NCI-H82 (cell line): ENCODE measurements at regions not wholly inside any gene's neighbourhood (a gene's known extent, or its start where the extent isn't known, plus 50 kb on each side); places are given as distances from the start of the nearest gene placed in this dataset.

Experiments used
- DNase-seq: peaks from one replicate; lab custom pipeline; 2025; lab: John Stamatoyannopoulos, UW

- DNase-seq = no peak
These were observed 206.5 kb upstream of the CTAGE1 start for GRCh38 chr18:22624176-22624575.

- DNase-seq = no peak
These were observed 207.7 kb upstream of the CTAGE1 start for GRCh38 chr18:22625406-22625805.

- DNase-seq = no peak
These were observed 209.1 kb upstream of the CTAGE1 start for GRCh38 chr18:22626771-22627170.

- no peak for DNase-seq
These were observed 209.8 kb upstream of the CTAGE1 start for GRCh38 chr18:22627506-22627905.

GRCh38 chr18:22628795-22629510 lies 211.2 kb upstream of the CTAGE1 start:
- no peak for DNase-seq

- no peak for DNase-seq
These were observed 213.3 kb upstream of the CTAGE1 start for GRCh38 chr18:22630980-22631379.

GRCh38 chr18:22632191-22632590 lies 214.5 kb upstream of the CTAGE1 start:
- no peak for DNase-seq

GRCh38 chr18:22634464-22634863 lies 216.7 kb upstream of the CTAGE1 start:
- no peak for DNase-seq

- DNase-seq = no peak
These were observed 220.1 kb upstream of the CTAGE1 start for GRCh38 chr18:22637787-22638186.

GRCh38 chr18:22639026-22639463 lies 221.3 kb upstream of the CTAGE1 start:
- no peak for DNase-seq

- DNase-seq = no peak
These were observed 221.8 kb upstream of the CTAGE1 start for GRCh38 chr18:22639561-22639960.

GRCh38 chr18:22640281-22640842 lies 222.6 kb upstream of the CTAGE1 start:
- no peak for DNase-seq

- DNase-seq = no peak
These were observed 224.2 kb upstream of the CTAGE1 start for GRCh38 chr18:22641958-22642357.

GRCh38 chr18:22643731-22644130 lies 226.0 kb upstream of the CTAGE1 start:
- DNase-seq = no peak

GRCh38 chr18:22650247-22650646 lies 232.5 kb upstream of the CTAGE1 start:
- no peak for DNase-seq

- no peak for DNase-seq
These were observed 239.9 kb upstream of the CTAGE1 start for GRCh38 chr18:22657619-22658018.

GRCh38 chr18:22658318-22658717 lies 240.6 kb upstream of the CTAGE1 start:
- DNase-seq = no peak

GRCh38 chr18:22663378-22663777 lies 245.7 kb upstream of the CTAGE1 start:
- no peak for DNase-seq

GRCh38 chr18:22666411-22666940 lies 248.8 kb upstream of the CTAGE1 start:
- DNase-seq = no peak

- DNase-seq = no peak
These were observed 249.4 kb upstream of the CTAGE1 start for GRCh38 chr18:22667156-22667555.

GRCh38 chr18:22667616-22668422 lies 250.1 kb upstream of the CTAGE1 start:
- DNase-seq = peak; percentile 5

GRCh38 chr18:22668496-22668895 lies 250.8 kb upstream of the CTAGE1 start:
- DNase-seq = no peak

- DNase-seq = no peak
These were observed 253.2 kb upstream of the CTAGE1 start for GRCh38 chr18:22670914-22671313.
